ENCODE measurements at regions not wholly inside any gene's neighbourhood (a gene's known extent, or its start where the extent isn't known, plus 50 kb on each side); places are given as distances from the start of the nearest gene placed in this dataset.

- TF ChIP-seq CTCF (IDR thresholded peaks at IDR 0.05; ENCODE audit: low read depth, low read length, poor library complexity, severe bottlenecking), result no peak
- no peak for TF ChIP-seq EZH2phosphoT487 (IDR thresholded peaks at IDR 0.05; ENCODE audit: borderline replicate concordance, low read length)
Observed at GRCh38 chr7:68209486-68209885, 1212.9 kb downstream of the TYW1 start.

Data from DOHH2 (cell line).